Central memory CD4-positive, alpha-beta T cell (primary cell): ENCODE measurements at regions not wholly inside any gene's neighbourhood (a gene's known extent, or its start where the extent isn't known, plus 50 kb on each side); places are given as distances from the start of the nearest gene placed in this dataset.
"Not testable (repeated sequence)": the region's sequence is repeated elsewhere in the genome, so short reads cannot be mapped to it uniquely, and the experiment has no call there.

Experiments
- DNase-seq: peaks from one replicate; pipeline ENCODE4 v3.0.0; 2022

- DNase-seq: no peak
Observed at GRCh38 chr15:56568466-56569167, 103.7 kb upstream of the MNS1 start.

GRCh38 chr15:56557415-56557814 lies 92.5 kb upstream of the MNS1 start:
- no peak for DNase-seq

- no peak for DNase-seq
Observed at GRCh38 chr15:56553486-56553885, 88.5 kb upstream of the MNS1 start.

- no peak for DNase-seq
Observed at GRCh38 chr15:56552659-56553058, 87.7 kb upstream of the MNS1 start.

- not testable (repeated sequence) for DNase-seq
Observed at GRCh38 chr15:56540570-56540969, 75.6 kb upstream of the MNS1 start.

GRCh38 chr15:56540157-56540556 lies 75.2 kb upstream of the MNS1 start:
- DNase-seq: not testable (repeated sequence)

GRCh38 chr15:56538901-56539545 lies 74.1 kb upstream of the MNS1 start:
- DNase-seq: no peak

- DNase-seq: peak; percentile 28
Observed at GRCh38 chr15:56537881-56538280, 72.9 kb upstream of the MNS1 start.

GRCh38 chr15:56534728-56535127 lies 69.8 kb upstream of the MNS1 start:
- no peak for DNase-seq

GRCh38 chr15:56533731-56534403 lies 68.9 kb upstream of the MNS1 start:
- no peak for DNase-seq

GRCh38 chr15:56532721-56533460 lies 68.0 kb upstream of the MNS1 start:
- no peak for DNase-seq

- no peak for DNase-seq
Observed at GRCh38 chr15:56530157-56530556, 65.2 kb upstream of the MNS1 start.

- no peak for DNase-seq
Observed at GRCh38 chr15:56528136-56528535, 63.2 kb upstream of the MNS1 start.

- no peak for DNase-seq
Observed at GRCh38 chr15:56524915-56525314, 60.0 kb upstream of the MNS1 start.

- no peak for DNase-seq
Observed at GRCh38 chr15:56523521-56523920, 58.6 kb upstream of the MNS1 start.

- no peak for DNase-seq
Observed at GRCh38 chr15:56519000-56519399, 54.1 kb upstream of the MNS1 start.
